ENCODE measurements at regions not wholly inside any gene's neighbourhood (a gene's known extent, or its start where the extent isn't known, plus 50 kb on each side); places are given as distances from the start of the nearest gene placed in this dataset.

- no peak for TF ChIP-seq ZEB2 (tag by site-specific recombination; IDR thresholded peaks at IDR 0.05)
Measured at GRCh38 chr1:239184561-239185244, 201.7 kb upstream of the CHRM3 start (continued).

- H3K4me1 ChIP-seq (ENCODE audit: control insufficient read depth, insufficient read depth, low read length), result no peaks in the 10 kb centered on the region
- no peak overlapping the region for H3K4me3 ChIP-seq (ENCODE audit: low read depth, low read length)
- TF ChIP-seq ZNF37A (tag by site-specific recombination; IDR thresholded peaks at IDR 0.05) (no peak), ZNF747 (tag by site-specific recombination; IDR thresholded peaks at IDR 0.05) (no peak), PATZ1 (tag by site-specific recombination; IDR thresholded peaks at IDR 0.05) (no peak), ZIC2 (tag by site-specific recombination; IDR thresholded peaks at IDR 0.05) (no peak), ZNF571 (tag by site-specific recombination; IDR thresholded peaks at IDR 0.05) (no peak)
- H3K9me3 ChIP-seq (ENCODE audit: control insufficient read depth, insufficient read depth, low read depth, low read length), result no peaks in the 10 kb centered on the region
- POLR2A ChIA-PET, result no interaction called here
- no peaks in the 10 kb centered on the region for H3K36me3 ChIP-seq (ENCODE audit: control insufficient read depth in 2 of 2, insufficient read depth in 1 of 2, low read length in 2 of 2)
- no peak overlapping the region for H3K27ac ChIP-seq (ENCODE audit: extremely low read depth, low read depth, low read length)
- CTCF ChIA-PET, result no interaction called here
Measured at GRCh38 chr1:239178961-239179360, 207.4 kb upstream of the CHRM3 start.

- CTCF ChIA-PET, result no interaction called here
Measured at GRCh38 chr1:239174880-239175279, 211.5 kb upstream of the CHRM3 start.

GRCh38 chr1:239170828-239171227 is 215.5 kb upstream of the CHRM3 start:
- TF ChIP-seq ZNF341 (tag by site-specific recombination; IDR thresholded peaks at IDR 0.05; ENCODE audit: low read depth), result no peak
- no peak for TF ChIP-seq ZNF214 (tag by site-specific recombination; IDR thresholded peaks at IDR 0.05; ENCODE audit: borderline replicate concordance)
- TF ChIP-seq ZNF510 (tag by site-specific recombination; IDR thresholded peaks at IDR 0.05; ENCODE audit: insufficient replicate concordance), result no peak
- TF ChIP-seq KLF8 (tag by site-specific recombination; IDR thresholded peaks at IDR 0.05), result no peak
- TF ChIP-seq ZNF2 (tag by site-specific recombination; IDR thresholded peaks at IDR 0.05), result no peak
- TF ChIP-seq PRDM1 (tag by site-specific recombination; IDR thresholded peaks at IDR 0.05), result no peak
- no peak for TF ChIP-seq ZNF292 (tag by site-specific recombination; IDR thresholded peaks at IDR 0.05; ENCODE audit: borderline replicate concordance, low read depth)
- no peak for TF ChIP-seq ZNF423 (tag by site-specific recombination; IDR thresholded peaks at IDR 0.05)
- TF ChIP-seq OVOL3 (tag by site-specific recombination; IDR thresholded peaks at IDR 0.05), result no peak
- no peak for TF ChIP-seq INSM2 (tag by site-specific recombination; IDR thresholded peaks at IDR 0.05)
- TF ChIP-seq KLF16 (tag by site-specific recombination; IDR thresholded peaks at IDR 0.05), result no peak
- TF ChIP-seq GFI1B (tag by site-specific recombination; IDR thresholded peaks at IDR 0.05), result no peak
- no peak for TF ChIP-seq ZNF660 (tag by site-specific recombination; IDR thresholded peaks at IDR 0.05)
- TF ChIP-seq ZNF354C (tag by site-specific recombination; IDR thresholded peaks at IDR 0.05; ENCODE audit: borderline replicate concordance, low read depth), result no peak
- TF ChIP-seq ZNF549 (tag by site-specific recombination; IDR thresholded peaks at IDR 0.05), result no peak
- no peak for TF ChIP-seq ZIC2 (tag by site-specific recombination; IDR thresholded peaks at IDR 0.05)
- no peak for TF ChIP-seq ZSCAN18 (tag by site-specific recombination; IDR thresholded peaks at IDR 0.05)
- ChIA-PET CTCF (interaction anchor here (0.6 to 0.8 kb wide), 2 partner anchors 1217 to 1306 kb away, joined by 4 read pairs; no protein-coding TSS in a partner anchor), POLR2A (no interaction called here)
- Histone ChIP-seq H3K36me3 (ENCODE audit: control insufficient read depth in 2 of 2, insufficient read depth in 1 of 2, low read length in 2 of 2) (no peaks in the 10 kb centered on the region), H3K27ac (ENCODE audit: extremely low read depth, low read depth, low read length) (no peak overlapping the region), H3K4me1 (ENCODE audit: control insufficient read depth, insufficient read depth, low read length) (no peaks in the 10 kb centered on the region), H3K9me3 (ENCODE audit: control insufficient read depth, insufficient read depth, low read depth, low read length) (no peaks in the 10 kb centered on the region), H3K4me3 (ENCODE audit: low read depth, low read length) (no peak overlapping the region)

More at GRCh38 chr1:239174880-239175279, 211.5 kb upstream of the CHRM3 start:
- Histone ChIP-seq H3K27ac (ENCODE audit: extremely low read depth, low read depth, low read length) (no peak overlapping the region), H3K4me3 (ENCODE audit: low read depth, low read length) (no peak overlapping the region), H3K36me3 (ENCODE audit: control insufficient read depth in 2 of 2, insufficient read depth in 1 of 2, low read length in 2 of 2) (no peaks in the 10 kb centered on the region), H3K4me1 (ENCODE audit: control insufficient read depth, insufficient read depth, low read length) (no peaks in the 10 kb centered on the region), H3K9me3 (ENCODE audit: control insufficient read depth, insufficient read depth, low read depth, low read length) (no peaks in the 10 kb centered on the region)
- no peak for TF ChIP-seq ZNF169 (tag by site-specific recombination; IDR thresholded peaks at IDR 0.05)
- no peak for TF ChIP-seq KLF17 (tag by site-specific recombination; IDR thresholded peaks at IDR 0.05)
- TF ChIP-seq ZNF354C (tag by site-specific recombination; IDR thresholded peaks at IDR 0.05; ENCODE audit: borderline replicate concordance, low read depth), result no peak
- POLR2A ChIA-PET, result no interaction called here
